ENCODE measurements at regions not wholly inside any gene's neighbourhood (a gene's known extent, or its start where the extent isn't known, plus 50 kb on each side); places are given as distances from the start of the nearest gene placed in this dataset.

DNA sequence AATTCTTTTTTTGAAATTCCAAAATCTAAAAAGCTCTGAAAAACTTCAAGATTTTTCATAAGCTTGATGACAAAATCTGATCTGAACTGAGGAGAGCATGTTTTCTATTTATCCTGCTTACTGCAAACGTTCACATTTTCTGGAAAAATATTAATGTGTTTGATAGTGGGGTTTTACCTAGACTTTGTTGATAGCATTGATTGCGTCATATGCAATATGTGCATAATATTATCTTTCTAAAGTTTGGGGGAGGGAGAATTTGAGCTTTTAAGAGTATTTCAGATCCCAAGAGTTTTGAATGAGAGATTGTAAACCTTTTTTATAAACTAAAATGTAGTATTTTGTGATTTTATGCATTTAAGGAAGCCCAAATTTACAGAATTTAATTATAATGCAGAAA is 62.8 kb upstream of the CDH6 start:
- WGBS (ENCODE audit: low lambda C conversion rate): 19% methylated on average over 2 of the region's 2 CpGs

More for the DNA sequence above, 62.8 kb upstream of the CDH6 start:
- H4K20me1 ChIP-seq (ENCODE audit: insufficient read depth): no peaks in the 10 kb centered on the region
- no peak overlapping the region for H3K9ac ChIP-seq
- H2AFZ ChIP-seq (ENCODE audit: low read depth): no peak overlapping the region
- DNase-seq: no peak
- H3K4me1 ChIP-seq (ENCODE audit: control insufficient read depth in 1 of 2, insufficient read depth in 2 of 2, low read depth in 1 of 2, low read length in 1 of 2): 0 out of 4 replicates have a peak, but pooled peaks cover 0 to 8% of the 10 kb centered on the region in 2 experiments
- no peaks in the 10 kb centered on the region for H3K36me3 ChIP-seq (replicated peaks in 1 of 2; ENCODE audit: control insufficient read depth in 1 of 2, insufficient read depth in 2 of 2, low read length in 1 of 2)
- no peak overlapping the region for H3K4me3 ChIP-seq (ENCODE audit: low read depth in 2 of 2, low read length in 1 of 2)
- H3K9me3 ChIP-seq: no peaks in the 10 kb centered on the region
- H3F3A ChIP-seq (replicated peaks; ENCODE audit: insufficient read depth): no peaks in the 10 kb centered on the region
- no peaks in the 10 kb centered on the region for H3K9me2 ChIP-seq
- ChIA-PET POLR2A (no interaction called here), CTCF (no interaction called here)
- H3K27me3 ChIP-seq (ENCODE audit: insufficient read depth): no peaks in the 10 kb centered on the region
- no peak for TF ChIP-seq SIN3A (IDR thresholded peaks at IDR 0.05; ENCODE audit: borderline replicate concordance, low read depth, low read length)
- TF ChIP-seq POLR2AphosphoS5 (IDR thresholded peaks at IDR 0.05; ENCODE audit: low read depth, low read length): no peak
- TF ChIP-seq MXI1 (IDR thresholded peaks at IDR 0.05; ENCODE audit: low read depth, low read length): no peak
- no peak for TF ChIP-seq FOSL2 (IDR thresholded peaks at IDR 0.05; ENCODE audit: borderline replicate concordance, low read depth)
- TF ChIP-seq, protein P1, sequence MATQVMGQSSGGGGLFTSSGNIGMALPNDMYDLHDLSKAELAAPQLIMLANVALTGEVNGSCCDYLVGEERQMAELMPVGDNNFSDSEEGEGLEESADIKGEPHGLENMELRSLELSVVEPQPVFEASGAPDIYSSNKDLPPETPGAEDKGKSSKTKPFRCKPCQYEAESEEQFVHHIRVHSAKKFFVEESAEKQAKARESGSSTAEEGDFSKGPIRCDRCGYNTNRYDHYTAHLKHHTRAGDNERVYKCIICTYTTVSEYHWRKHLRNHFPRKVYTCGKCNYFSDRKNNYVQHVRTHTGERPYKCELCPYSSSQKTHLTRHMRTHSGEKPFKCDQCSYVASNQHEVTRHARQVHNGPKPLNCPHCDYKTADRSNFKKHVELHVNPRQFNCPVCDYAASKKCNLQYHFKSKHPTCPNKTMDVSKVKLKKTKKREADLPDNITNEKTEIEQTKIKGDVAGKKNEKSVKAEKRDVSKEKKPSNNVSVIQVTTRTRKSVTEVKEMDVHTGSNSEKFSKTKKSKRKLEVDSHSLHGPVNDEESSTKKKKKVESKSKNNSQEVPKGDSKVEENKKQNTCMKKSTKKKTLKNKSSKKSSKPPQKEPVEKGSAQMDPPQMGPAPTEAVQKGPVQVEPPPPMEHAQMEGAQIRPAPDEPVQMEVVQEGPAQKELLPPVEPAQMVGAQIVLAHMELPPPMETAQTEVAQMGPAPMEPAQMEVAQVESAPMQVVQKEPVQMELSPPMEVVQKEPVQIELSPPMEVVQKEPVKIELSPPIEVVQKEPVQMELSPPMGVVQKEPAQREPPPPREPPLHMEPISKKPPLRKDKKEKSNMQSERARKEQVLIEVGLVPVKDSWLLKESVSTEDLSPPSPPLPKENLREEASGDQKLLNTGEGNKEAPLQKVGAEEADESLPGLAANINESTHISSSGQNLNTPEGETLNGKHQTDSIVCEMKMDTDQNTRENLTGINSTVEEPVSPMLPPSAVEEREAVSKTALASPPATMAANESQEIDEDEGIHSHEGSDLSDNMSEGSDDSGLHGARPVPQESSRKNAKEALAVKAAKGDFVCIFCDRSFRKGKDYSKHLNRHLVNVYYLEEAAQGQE (IDR thresholded peaks at IDR 0.05; ENCODE audit: low read depth, low read length): no peak
- TF ChIP-seq, protein P2, sequence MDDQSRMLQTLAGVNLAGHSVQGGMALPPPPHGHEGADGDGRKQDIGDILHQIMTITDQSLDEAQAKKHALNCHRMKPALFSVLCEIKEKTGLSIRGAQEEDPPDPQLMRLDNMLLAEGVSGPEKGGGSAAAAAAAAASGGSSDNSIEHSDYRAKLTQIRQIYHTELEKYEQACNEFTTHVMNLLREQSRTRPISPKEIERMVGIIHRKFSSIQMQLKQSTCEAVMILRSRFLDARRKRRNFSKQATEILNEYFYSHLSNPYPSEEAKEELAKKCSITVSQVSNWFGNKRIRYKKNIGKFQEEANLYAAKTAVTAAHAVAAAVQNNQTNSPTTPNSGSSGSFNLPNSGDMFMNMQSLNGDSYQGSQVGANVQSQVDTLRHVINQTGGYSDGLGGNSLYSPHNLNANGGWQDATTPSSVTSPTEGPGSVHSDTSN (IDR thresholded peaks at IDR 0.05): no peak
- TF ChIP-seq EZH2phosphoT487 (IDR thresholded peaks at IDR 0.05; ENCODE audit: borderline replicate concordance, low read depth): no peak
- TF ChIP-seq EP300 (IDR thresholded peaks at IDR 0.05; ENCODE audit: borderline replicate concordance in 1 of 2, low read depth in 1 of 2, low read length in 1 of 2): no peak
- no peak for TF ChIP-seq RCOR1 (IDR thresholded peaks at IDR 0.05; ENCODE audit: low read length)
- no peak for TF ChIP-seq IRF3 (IDR thresholded peaks at IDR 0.05; ENCODE audit: low read depth, low read length)
- TF ChIP-seq GABPA (IDR thresholded peaks at IDR 0.05; ENCODE audit: low read depth): no peak
- TF ChIP-seq, protein P3, sequence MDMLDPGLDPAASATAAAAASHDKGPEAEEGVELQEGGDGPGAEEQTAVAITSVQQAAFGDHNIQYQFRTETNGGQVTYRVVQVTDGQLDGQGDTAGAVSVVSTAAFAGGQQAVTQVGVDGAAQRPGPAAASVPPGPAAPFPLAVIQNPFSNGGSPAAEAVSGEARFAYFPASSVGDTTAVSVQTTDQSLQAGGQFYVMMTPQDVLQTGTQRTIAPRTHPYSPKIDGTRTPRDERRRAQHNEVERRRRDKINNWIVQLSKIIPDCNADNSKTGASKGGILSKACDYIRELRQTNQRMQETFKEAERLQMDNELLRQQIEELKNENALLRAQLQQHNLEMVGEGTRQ (IDR thresholded peaks at IDR 0.05; ENCODE audit: borderline replicate concordance, low read depth, low read length): no peak
- TF ChIP-seq, protein P4, sequence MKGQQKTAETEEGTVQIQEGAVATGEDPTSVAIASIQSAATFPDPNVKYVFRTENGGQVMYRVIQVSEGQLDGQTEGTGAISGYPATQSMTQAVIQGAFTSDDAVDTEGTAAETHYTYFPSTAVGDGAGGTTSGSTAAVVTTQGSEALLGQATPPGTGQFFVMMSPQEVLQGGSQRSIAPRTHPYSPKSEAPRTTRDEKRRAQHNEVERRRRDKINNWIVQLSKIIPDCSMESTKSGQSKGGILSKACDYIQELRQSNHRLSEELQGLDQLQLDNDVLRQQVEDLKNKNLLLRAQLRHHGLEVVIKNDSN (IDR thresholded peaks at IDR 0.05; ENCODE audit: borderline replicate concordance, low read depth): no peak
- no peak for TF ChIP-seq TCF12 (IDR thresholded peaks at IDR 0.05)
- no peak overlapping the region for H3K27ac ChIP-seq (ENCODE audit: low read depth in 2 of 2, low read length in 1 of 2)
- H3K79me2 ChIP-seq (ENCODE audit: insufficient read depth): no peaks in the 10 kb centered on the region
- H3K4me2 ChIP-seq: no peak overlapping the region

All from SK-N-SH (cell line).